ENCODE measurements at regions not wholly inside any gene's neighbourhood (a gene's known extent, or its start where the extent isn't known, plus 50 kb on each side); places are given as distances from the start of the nearest gene placed in this dataset.

DNA sequence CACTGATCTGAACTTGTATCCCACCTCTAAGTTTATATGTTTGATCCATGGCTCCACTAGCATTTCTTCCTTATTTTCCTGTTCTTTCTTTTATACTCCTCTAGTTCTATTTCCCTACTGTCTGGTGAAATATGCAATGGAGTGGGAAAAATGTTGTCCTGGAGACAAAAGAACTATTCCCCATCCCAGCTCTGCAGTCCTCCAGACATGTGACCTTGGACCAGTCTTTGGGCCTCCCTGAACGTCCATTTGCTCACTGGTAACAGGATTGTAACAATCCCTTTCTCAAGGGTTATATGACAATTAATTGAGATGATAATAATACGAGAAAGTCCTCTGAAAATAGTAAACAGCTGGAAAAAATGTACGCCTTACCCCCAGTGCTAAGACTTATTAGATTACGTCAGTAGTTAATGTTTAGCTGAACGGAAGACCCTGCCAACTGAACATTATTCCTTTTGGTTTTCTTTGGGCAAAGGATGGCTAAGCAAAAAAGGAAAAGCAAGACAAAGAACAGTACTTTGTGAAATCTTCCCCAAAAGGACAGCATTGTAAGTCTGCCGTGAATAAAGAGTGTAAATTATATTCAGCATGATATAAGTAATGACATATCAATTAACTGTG, 302.3 kb upstream of the PPARGC1A start:
- TF ChIP-seq, protein P1, sequence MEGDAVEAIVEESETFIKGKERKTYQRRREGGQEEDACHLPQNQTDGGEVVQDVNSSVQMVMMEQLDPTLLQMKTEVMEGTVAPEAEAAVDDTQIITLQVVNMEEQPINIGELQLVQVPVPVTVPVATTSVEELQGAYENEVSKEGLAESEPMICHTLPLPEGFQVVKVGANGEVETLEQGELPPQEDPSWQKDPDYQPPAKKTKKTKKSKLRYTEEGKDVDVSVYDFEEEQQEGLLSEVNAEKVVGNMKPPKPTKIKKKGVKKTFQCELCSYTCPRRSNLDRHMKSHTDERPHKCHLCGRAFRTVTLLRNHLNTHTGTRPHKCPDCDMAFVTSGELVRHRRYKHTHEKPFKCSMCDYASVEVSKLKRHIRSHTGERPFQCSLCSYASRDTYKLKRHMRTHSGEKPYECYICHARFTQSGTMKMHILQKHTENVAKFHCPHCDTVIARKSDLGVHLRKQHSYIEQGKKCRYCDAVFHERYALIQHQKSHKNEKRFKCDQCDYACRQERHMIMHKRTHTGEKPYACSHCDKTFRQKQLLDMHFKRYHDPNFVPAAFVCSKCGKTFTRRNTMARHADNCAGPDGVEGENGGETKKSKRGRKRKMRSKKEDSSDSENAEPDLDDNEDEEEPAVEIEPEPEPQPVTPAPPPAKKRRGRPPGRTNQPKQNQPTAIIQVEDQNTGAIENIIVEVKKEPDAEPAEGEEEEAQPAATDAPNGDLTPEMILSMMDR (IDR thresholded peaks at IDR 0.05): no peak
- TF ChIP-seq POLR2A (IDR thresholded peaks at IDR 0.05): no peak
